T-helper 1 cell (primary cell): ENCODE measurements at regions not wholly inside any gene's neighbourhood (a gene's known extent, or its start where the extent isn't known, plus 50 kb on each side); places are given as distances from the start of the nearest gene placed in this dataset.

Experiments used
- DNase-seq, 5 donors: peaks; one replicate each; pipeline ENCODE4 v3.0.0-alpha.2; 2012 to 2020

DNA sequence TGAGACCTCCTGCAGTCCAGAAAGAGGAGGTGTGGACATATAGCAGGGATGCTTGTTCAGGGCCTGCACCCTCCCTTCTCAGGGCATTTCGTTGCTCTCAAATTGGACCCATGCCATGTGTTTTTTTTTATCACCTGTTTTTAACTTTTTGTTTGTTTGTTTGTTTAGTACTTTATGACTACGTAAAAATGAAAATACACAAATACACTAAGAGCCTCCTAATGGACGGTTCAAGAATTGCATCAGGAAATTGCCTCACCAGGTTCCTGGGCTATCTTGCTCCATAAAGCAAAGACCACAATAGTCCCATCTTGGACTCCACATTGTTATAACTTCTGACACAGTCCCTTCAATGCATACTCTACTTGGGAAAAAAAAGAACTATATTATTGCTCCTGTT, 1685.9 kb upstream of the TENM3 start:
- no peak for DNase-seq

DNA sequence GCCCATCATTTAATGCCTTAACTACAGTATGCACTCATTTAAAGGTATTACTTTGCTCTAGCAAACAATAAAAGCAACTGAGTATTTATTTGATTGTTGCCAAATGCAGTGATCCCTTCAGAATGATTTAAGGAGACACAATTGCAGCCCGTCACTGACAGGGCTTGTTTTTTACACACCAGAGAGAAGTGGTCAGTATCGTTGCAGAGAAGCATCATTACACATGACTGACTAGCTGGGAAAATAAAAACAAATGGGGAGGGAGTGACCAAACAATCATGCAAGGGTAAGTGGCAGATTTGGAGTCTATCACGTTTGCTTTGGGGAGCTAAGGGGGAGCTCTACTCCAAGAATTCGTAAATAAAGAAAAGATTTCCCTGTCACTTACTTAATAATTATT, 1685.3 kb upstream of the TENM3 start:
- DNase-seq: no peak

DNA sequence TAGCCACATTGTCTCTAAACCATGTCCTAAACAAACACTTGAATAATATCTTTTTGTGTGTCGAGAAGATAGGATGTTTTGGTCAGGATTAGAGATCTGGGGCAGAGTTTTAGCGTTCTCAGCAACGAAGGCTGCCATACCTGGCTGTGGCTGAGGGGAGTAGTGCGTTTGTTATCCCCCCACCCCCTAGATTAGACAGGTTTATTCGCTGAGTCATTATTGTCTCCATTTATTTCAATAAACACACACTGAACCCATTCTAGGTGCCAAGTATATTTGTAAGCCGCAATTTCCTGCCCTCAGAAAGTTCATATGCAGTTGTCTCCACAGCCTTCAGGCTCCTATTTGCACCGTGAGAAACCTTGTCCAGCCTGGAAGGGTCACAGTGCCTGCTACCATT, 1684.8 kb upstream of the TENM3 start:
- DNase-seq: no peak

- no peak for DNase-seq
Measured at GRCh38 chr4:180560896-180561295, 1682.3 kb upstream of the TENM3 start.

GRCh38 chr4:180564026-180564425, 1679.2 kb upstream of the TENM3 start:
- DNase-seq: no peak

- DNase-seq: no peak
Measured at GRCh38 chr4:180564448-180564847, 1678.8 kb upstream of the TENM3 start.

GRCh38 chr4:180565856-180566431, 1677.3 kb upstream of the TENM3 start:
- DNase-seq: no peak

DNA sequence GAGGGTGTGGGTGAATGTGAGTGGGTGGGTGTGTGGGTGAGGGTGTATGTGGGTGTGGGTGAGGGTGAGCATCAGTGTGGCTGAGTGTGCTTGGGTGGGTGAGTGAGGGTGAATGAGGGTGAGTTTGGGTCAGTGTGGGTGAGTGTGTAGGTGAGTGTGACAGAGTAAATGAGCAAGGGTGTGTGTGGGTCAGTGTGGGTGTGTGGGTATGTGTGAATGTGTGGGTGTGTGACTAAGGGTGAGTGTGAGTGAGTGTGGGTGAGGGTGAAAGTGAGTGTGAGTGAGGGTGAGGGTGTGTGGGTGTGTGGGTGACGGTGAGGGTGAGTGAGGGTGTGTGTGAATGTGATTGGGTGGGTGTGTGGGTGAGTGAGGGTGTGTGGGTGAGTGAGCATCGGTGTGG, 1676.7 kb upstream of the TENM3 start:
- DNase-seq: no peak

DNA sequence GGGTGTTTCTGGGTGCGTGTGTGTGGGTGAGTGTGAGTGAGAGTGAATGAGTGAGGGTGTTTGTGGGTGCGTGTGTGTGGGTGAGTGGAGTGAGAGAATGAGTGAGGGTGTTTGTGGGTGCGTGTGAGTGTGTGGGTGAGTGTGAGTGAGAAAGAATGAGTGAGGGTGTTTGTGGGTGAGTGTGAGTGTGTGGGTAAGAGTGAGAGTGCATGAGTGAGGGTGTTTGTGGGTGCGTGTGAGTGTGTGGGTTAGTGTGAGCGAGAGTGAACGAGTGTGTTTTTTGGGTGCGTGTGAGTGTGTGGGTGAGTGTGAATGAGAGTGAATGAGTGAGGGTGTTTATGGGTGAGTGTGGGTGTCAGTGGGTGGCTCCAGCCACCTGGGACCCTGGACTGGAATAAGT, 1676.1 kb upstream of the TENM3 start:
- DNase-seq: no peak

- DNase-seq: no peak
Measured at GRCh38 chr4:180571516-180572055, 1671.6 kb upstream of the TENM3 start.

DNA sequence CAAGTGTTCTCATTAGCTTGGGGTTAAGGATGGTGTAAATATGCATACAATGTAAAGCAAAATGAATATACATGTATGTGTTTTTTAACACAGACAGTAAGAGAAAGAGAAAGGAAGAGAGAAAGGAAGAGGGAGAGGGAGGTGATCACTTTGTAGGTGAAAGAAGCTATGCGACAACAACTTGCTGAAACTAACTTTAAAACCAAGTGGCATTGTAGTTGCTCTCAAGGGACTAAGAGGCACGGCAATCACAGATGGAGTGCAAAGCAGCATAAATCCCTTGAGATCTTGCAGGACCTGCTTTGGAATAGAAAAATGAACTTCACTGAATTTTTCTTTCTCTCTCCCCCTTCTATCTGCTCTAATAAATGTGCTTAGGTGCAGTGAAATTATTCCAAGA, 1665.0 kb upstream of the TENM3 start:
- DNase-seq: no peak

- no peak for DNase-seq
Measured at GRCh38 chr4:180581061-180581460, 1662.1 kb upstream of the TENM3 start.

GRCh38 chr4:180587379-180587778, 1655.8 kb upstream of the TENM3 start:
- DNase-seq: no peak

- no peak for DNase-seq
Measured at GRCh38 chr4:180589575-180589974, 1653.6 kb upstream of the TENM3 start.

- no peak for DNase-seq
Measured at GRCh38 chr4:180596888-180597483, 1646.2 kb upstream of the TENM3 start.

- no peak for DNase-seq
Measured at GRCh38 chr4:180598281-180598680, 1644.9 kb upstream of the TENM3 start.

DNA sequence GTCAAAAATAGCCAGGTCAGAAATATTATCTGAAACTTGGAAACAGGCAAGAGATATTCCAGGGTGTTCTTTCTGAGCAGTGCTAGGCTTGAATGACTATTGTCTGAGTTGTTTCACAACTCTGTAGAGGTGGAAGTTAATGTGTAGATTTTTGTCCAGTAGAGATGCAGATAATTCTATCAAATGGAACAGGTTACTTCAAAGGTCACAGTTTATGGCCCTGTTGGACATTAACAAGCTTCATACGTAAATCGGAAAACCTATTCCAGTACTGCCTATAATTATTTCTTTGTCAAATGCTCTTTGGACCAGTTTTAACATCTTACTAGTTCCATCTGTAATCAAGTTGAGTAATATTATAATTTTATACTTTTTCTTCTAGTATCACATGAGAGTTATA, 1639.4 kb upstream of the TENM3 start:
- DNase-seq: no peak

DNA sequence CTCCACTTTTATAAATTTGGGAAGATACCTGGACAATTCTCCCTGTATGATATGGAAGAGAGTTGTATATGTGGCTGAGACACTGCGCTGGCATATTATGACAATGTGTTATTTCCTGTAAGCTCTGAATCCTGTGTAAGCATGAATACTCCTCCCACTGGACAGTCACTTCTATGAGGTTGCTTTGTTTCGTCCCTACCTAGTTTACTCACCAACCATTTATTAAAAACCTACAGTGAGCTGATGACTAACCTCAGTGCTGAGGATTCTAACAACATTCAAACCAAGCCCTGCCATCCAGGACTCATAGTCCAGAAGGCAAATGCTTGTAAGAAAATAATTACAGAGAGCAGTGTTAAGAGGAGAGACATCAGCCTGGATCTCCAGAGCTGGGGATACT, 1632.9 kb upstream of the TENM3 start:
- no peak for DNase-seq

DNA sequence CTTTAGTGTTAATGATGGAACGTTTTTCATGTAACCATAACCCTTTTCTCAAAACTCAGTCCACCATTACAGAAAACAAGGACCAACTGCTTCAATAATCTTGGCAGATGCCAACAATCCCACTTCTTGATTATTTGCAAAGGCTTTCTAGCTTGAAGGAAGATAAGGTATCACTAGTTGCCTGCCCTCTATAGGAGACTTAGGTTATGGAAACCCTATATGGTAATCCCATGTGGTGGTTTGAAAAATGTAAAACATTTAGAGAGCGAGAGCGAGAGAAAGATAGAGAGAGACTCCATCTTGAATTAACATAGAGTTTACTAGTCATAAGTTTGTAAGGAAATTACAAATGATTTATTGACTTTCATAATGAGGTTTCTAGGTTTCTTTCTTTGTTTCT, 1627.5 kb upstream of the TENM3 start:
- no peak for DNase-seq

GRCh38 chr4:180617196-180617595, 1626.0 kb upstream of the TENM3 start:
- no peak for DNase-seq

- no peak for DNase-seq
Measured at GRCh38 chr4:180618396-180618795, 1624.8 kb upstream of the TENM3 start.

- no peak for DNase-seq
Measured at GRCh38 chr4:180619440-180619839, 1623.8 kb upstream of the TENM3 start.

GRCh38 chr4:180622254-180622653, 1620.9 kb upstream of the TENM3 start:
- DNase-seq: no peak

GRCh38 chr4:180625653-180626052, 1617.5 kb upstream of the TENM3 start:
- no peak for DNase-seq
